Ectodermal cell (in vitro differentiated cells): ENCODE measurements at regions not wholly inside any gene's neighbourhood (a gene's known extent, or its start where the extent isn't known, plus 50 kb on each side); places are given as distances from the start of the nearest gene placed in this dataset.

Experiments
- H3K27ac ChIP-seq: 2 replicates; pipeline ENCODE4 v1.7.0; 2013; ENCODE audit warnings: mild to moderate bottlenecking, low read depth, low read length; ENCODE audit not compliant: insufficient read depth, poor library complexity, severe bottlenecking
- H3K27me3 ChIP-seq: 2 replicates; pipeline ENCODE4 v1.7.0; 2013; ENCODE audit warnings: mild to moderate bottlenecking, low read length; ENCODE audit not compliant: insufficient read depth, control insufficient read depth, poor library complexity, severe bottlenecking
- H3K36me3 ChIP-seq: one replicate; pipeline ENCODE4 v1.7.0; 2013; ENCODE audit warnings: low read length; ENCODE audit not compliant: control insufficient read depth, insufficient read depth
- H3K4me1 ChIP-seq: one replicate; pipeline ENCODE4 v1.7.0; 2013; ENCODE audit warnings: low read length; ENCODE audit not compliant: control insufficient read depth, insufficient read depth
- H3K4me3 ChIP-seq: 2 replicates; pipeline ENCODE4 v1.7.0; 2013; ENCODE audit warnings: low read depth, low read length, control low read depth; ENCODE audit not compliant: insufficient read depth
- H3K9me3 ChIP-seq: 2 replicates; pipeline ENCODE4 v1.7.0; 2013; ENCODE audit warnings: mild to moderate bottlenecking, low read length, moderate library complexity; ENCODE audit not compliant: control insufficient read depth
- WGBS, 2 experiments: methylation state at CpG; one replicate each; pipeline ENCODE4 v1.1.7; 2013; ENCODE audit warnings: missing lambda C conversion rate in 2 of 2; 5-methylcytosine and 5-hydroxymethylcytosine counted together

DNA sequence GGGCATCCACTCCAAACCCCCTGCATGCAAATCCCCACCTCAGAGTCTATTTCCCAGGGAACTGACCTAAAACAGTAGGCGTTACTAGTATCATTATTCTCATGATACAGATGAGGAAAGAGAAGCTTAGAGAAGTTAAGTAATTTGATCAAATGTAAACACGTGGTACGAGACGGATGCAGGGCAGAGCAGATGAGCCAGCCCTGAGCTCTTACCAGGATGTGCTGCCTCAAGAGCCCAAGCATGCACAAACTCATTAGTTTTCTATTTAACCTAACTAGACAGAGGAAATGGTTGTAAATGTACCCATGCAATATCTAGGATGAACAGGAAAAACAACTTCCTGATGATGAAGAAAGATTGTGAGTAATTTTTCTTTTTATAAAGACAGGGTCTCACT, 173.3 kb upstream of the RASSF8 start:
- 81 to 95% methylated on average over 4 of the region's 4 CpGs for WGBS, 2 experiments
- Histone ChIP-seq H3K9me3 (no peaks in the 10 kb centered on the region), H3K4me1 (no peaks in the 10 kb centered on the region), H3K4me3 (no peak overlapping the region), H3K36me3 (no peaks in the 10 kb centered on the region), H3K27ac (no peak overlapping the region), H3K27me3 (no peaks in the 10 kb centered on the region)

DNA sequence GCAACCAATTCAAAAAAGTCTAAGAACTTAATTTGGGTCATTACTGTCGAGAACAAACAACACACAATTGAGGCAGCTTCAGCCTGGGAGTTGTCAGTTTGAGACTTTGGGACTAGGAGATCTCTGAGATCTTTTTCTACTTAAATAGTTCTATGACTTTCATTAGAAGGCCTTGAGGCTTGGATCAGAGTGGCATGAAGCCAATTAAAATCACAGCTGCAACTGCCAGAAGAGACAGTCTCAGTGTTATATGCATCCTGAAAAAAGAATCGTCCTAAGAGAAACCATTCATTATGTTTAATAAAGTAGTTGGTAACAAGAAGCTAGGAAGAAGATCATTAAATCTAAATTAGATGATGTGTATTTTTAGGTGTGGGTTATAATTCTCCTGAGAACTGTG, 170.8 kb upstream of the RASSF8 start:
- Histone ChIP-seq H3K27ac (no peak overlapping the region), H3K4me3 (no peak overlapping the region), H3K4me1 (no peaks in the 10 kb centered on the region), H3K27me3 (no peaks in the 10 kb centered on the region), H3K36me3 (no peaks in the 10 kb centered on the region), H3K9me3 (no peaks in the 10 kb centered on the region)
- 100% methylated on average over 2 of the region's 2 CpGs for WGBS, 2 experiments

DNA sequence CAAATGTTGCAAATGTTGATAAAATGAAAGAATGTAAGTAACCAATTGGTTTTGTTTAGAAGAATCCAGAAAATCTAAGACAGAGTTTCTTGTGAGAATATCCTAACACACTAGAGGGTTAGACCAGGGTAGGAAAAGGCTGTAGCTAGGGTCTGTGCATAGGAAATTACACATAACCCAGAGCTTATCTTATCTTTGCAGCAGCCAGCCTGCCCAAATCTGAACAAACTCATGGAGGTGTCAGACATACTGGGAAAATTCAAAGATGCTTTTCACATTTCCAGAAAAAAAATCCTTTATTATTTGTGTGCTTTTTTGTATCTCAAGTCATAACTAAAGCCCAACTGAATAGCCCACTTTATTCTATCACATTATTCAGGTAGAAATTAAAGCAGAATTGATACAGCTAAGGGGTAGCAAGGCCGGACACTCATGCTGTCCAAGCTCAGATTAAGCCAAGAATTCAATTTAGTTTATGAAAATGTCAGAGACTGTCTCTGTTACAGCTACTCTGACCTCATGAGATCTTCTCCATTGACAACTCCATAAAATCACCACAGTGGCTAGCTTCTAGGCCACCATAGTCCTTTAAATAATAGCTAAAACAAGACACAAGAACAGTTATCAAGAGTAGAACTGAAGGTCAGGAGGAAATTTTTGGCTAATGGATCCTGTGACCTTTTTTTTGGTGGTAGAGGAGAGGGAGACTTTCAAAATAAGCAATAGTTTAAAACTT, 169.6 kb upstream of the RASSF8 start:
- no peaks in the 10 kb centered on the region for H3K9me3 ChIP-seq
- 95 to 100% methylated on average over 1 of the region's 1 CpG for WGBS, 2 experiments
- no peaks in the 10 kb centered on the region for H3K27me3 ChIP-seq
- H3K27ac ChIP-seq = no peak overlapping the region
- no peak overlapping the region for H3K4me3 ChIP-seq
- no peaks in the 10 kb centered on the region for H3K4me1 ChIP-seq
- no peaks in the 10 kb centered on the region for H3K36me3 ChIP-seq

DNA sequence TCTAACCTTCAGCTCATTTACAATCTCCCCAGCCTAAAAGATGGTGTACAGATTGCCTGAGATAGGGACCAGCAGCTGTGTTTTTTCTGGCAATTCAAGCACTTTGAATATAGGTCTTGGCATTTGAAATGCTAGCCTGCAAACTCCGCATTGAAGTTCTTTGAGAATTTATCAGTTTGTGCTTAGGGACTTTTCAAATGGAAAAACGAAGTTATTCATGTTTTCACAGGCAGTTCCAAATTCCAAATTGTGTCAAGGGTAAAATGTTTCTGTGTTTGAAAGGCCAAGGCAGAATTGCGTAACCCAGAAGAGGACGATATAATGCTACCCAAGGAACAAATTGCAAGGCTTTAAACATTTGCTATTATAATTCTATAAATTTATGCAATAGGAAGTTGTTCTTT, 168.9 kb upstream of the RASSF8 start:
- Histone ChIP-seq H3K27me3 (no peaks in the 10 kb centered on the region), H3K4me3 (no peak overlapping the region), H3K36me3 (no peaks in the 10 kb centered on the region), H3K27ac (no peak overlapping the region), H3K4me1 (no peaks in the 10 kb centered on the region), H3K9me3 (no peaks in the 10 kb centered on the region)
- WGBS, 2 experiments = 78 to 88% methylated on average over 2 to 4 of the region's 4 CpGs

DNA sequence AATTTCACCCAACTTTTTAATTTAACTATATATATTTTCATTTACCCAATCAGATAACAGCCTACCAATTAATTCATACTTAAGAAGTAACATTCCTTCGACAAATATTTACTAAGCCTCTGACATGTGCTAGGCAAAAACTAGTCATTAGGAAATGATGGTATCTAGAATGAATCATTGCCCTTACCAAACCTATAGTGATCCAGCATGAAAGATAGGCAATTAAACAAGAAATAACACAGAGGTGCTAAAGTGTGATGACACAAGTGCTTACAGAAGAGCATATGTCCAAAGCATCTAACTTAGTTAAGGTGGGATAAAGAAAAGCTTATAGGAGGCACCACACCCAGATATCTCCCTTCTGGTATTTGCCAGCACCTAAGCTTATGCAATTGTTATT, 166.5 kb upstream of the RASSF8 start:
- Histone ChIP-seq H3K9me3 (no peaks in the 10 kb centered on the region), H3K27me3 (no peaks in the 10 kb centered on the region), H3K4me3 (no peak overlapping the region), H3K36me3 (no peaks in the 10 kb centered on the region), H3K4me1 (no peaks in the 10 kb centered on the region), H3K27ac (no peak overlapping the region)
- WGBS, 2 experiments = 100% methylated on average over 1 of the region's 1 CpG; no CpG with 5 or more reads in 1 of the 2 experiments

DNA sequence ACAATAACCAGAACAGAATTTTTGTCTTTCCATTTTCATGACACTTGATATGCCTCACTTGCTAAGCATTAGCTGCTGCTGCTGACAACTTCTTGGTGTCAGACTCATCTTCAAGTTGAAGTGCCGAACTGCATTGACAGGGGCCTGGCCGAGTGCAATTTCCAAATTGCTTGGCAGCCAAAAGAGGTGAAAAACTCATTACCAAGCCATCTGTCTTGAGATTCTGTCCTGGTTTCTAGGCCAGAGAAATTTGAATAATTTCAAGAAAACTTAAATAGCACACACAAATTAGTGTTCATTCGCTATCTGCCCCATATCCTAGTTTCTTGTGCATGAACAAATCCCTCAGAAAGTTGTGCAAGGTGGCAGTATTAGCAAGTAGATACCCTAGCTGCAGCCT, 165.3 kb upstream of the RASSF8 start:
- Histone ChIP-seq H3K4me1 (no peaks in the 10 kb centered on the region), H3K36me3 (no peaks in the 10 kb centered on the region), H3K9me3 (no peaks in the 10 kb centered on the region), H3K27me3 (no peaks in the 10 kb centered on the region), H3K27ac (no peak overlapping the region), H3K4me3 (no peak overlapping the region)
- WGBS, 2 experiments = 94 to 95% methylated on average over 3 of the region's 3 CpGs

DNA sequence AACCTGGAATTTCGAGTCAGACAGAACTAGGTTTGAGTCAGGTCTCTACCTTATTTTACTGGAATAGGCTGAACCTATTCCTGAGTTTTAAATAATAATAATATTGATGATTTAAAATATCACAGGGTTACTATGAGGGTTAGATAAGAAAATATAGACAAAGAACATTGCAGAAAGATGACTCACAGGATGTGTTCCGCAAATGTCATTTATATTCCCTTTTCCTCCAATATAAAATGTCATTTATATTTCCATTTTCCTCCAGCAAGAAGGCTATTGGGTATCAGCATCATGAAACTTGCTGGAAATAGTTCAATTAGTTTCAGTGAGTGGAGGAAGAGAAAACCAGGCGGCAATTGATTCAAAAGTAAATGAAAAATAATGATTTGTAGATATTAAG, 163.9 kb upstream of the RASSF8 start:
- 85 to 86% methylated on average over 2 to 3 of the region's 3 CpGs for WGBS, 2 experiments
- H3K9me3 ChIP-seq = no peaks in the 10 kb centered on the region
- no peaks in the 10 kb centered on the region for H3K36me3 ChIP-seq
- H3K27me3 ChIP-seq = no peaks in the 10 kb centered on the region
- no peaks in the 10 kb centered on the region for H3K4me1 ChIP-seq
- H3K4me3 ChIP-seq = no peak overlapping the region
- no peak overlapping the region for H3K27ac ChIP-seq

DNA sequence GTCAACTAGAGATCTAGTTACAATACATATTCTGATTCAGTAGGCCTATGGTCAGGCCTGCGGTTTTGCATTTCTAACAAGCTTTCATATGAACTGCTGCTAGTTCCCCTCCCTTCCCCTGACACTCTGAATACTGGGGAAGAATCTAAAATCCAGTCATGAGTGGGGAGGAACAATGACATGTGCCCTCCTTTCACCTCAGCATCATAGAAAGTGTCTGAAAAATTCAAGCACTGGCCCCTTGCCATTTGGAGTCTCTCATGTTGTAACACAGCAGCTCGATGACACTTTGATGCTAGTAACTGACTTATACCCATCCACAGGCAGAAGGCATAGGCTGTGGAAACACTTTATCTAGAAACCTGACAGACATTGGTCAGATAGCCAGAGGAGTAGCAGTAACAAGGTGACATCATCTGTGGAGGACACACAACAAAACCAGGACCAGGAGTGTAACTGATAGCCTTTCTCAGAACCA, 161.9 kb upstream of the RASSF8 start:
- 84 to 89% methylated on average over 2 of the region's 2 CpGs for WGBS, 2 experiments

DNA sequence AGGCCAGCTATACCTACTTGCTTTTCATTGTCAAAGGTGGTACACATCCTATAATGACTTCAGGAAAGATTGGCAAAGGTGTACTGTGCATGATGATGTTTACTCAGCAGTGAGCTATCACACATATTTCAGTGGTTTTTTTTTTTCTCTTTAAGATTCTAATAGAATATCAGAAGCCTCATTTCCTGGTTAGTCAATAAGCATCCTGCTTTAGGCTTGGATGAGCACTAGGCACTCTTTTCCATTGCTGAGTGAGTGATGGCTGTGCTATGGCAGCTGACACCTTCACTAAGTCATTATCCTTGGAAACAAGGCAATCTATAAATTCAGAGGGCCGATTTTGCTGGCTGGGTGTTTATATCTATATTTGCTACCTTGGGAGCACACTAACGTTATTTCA, 161.1 kb upstream of the RASSF8 start:
- 88 to 100% methylated on average over 1 to 2 of the region's 2 CpGs for WGBS, 2 experiments
- Histone ChIP-seq H3K27me3 (no peaks in the 10 kb centered on the region), H3K9me3 (no peaks in the 10 kb centered on the region), H3K27ac (no peak overlapping the region), H3K4me1 (no peaks in the 10 kb centered on the region), H3K4me3 (no peak overlapping the region), H3K36me3 (no peaks in the 10 kb centered on the region)

More for the DNA sequence above, 161.9 kb upstream of the RASSF8 start:
- no peak overlapping the region for H3K27ac ChIP-seq
- no peaks in the 10 kb centered on the region for H3K36me3 ChIP-seq
- H3K9me3 ChIP-seq = no peaks in the 10 kb centered on the region
- H3K4me3 ChIP-seq = no peak overlapping the region
- no peaks in the 10 kb centered on the region for H3K27me3 ChIP-seq
- no peaks in the 10 kb centered on the region for H3K4me1 ChIP-seq

DNA sequence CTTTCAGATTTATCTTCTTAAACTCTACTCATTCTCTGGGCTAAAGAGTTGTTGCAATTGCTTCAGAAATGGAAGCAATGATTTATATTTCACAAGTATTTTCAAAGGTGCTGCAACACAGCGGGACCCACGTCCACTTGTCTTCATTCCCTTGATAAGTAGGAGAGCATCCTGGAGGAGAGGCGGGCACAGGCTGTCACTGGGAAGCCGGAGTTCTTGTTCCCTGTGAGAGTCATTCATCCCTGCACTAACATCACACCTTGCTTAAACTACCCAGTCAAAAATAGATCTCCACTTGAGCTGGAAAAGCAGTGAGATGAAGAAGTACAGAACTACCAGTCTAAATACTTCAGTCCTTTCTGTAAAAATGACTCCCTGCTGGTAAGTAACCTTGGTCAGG, 160.5 kb upstream of the RASSF8 start:
- Histone ChIP-seq H3K4me1 (no peaks in the 10 kb centered on the region), H3K4me3 (no peak overlapping the region), H3K27me3 (no peaks in the 10 kb centered on the region), H3K36me3 (no peaks in the 10 kb centered on the region), H3K9me3 (no peaks in the 10 kb centered on the region), H3K27ac (no peak overlapping the region)
- 90 to 91% methylated on average over 4 of the region's 4 CpGs for WGBS, 2 experiments
